ENCODE measurements at regions not wholly inside any gene's neighbourhood (a gene's known extent, or its start where the extent isn't known, plus 50 kb on each side); places are given as distances from the start of the nearest gene placed in this dataset.

DNA sequence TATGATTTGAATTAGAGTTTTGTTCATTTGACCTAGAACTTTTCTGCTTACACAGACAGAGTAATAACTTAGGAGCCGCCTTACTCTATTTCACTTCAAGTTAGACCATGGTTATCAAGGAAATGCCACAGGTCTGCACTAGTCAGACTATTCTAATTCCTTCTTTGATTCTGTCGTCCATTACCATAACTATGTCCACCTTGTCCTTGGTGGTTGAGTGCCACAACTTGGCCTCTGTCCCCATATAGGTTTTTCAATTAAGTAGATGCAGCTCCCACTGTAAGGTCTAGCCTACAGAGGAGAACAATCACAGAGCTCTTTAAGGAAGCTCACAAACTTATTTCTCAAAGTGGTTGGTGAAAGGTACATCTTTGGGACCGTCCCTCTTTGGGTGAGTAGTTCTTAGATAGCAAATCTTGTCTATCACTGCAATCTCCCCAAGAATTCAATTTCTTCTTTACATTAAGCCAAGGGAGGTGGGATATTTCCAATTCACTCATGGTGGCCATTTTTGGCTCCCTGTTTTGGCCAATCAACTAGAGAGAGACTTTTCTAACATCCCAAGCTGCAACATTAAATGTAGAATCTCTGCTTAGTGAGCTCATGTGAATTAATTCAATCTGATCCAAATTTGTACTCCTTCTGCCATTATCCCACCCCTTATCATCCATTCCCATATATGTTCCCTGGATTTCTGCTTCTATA is 434.6 kb downstream of the ADAMTS20 start:
- no peak for DNase-seq (ENCODE audit: low spot score)

DNA sequence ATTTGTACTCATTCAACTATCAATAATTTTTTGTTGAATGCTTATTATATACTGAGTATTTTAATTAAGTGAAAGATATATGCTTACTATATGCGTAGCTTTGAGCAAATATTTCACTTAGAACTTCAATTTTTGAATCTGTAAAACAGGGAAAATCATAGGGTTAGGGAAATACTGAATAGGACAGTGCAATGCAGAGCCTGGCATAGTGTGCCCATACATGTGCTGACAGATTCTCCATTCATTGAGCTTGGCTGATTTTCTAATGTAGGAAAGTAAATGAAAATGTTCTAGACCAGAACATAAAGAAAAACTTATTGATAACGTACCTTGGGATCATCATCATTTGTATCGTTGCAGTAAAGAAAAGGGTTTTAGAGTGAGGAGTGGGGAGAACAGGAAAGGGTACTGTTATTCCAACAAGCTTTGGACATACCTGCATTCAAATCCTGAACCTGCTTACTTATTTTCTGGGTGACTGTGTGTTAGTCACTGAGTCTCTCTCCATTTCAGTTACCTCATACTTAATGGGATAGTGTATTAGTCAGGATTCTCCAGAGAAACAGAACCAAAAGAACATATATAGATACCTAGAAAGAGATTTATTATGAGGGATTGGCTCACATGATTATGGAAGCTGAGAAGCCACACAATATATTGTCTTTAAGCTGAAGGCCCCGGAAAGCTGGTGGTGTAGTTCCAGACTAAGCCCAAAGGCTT is 436.4 kb downstream of the ADAMTS20 start:
- DNase-seq (ENCODE audit: low spot score), result no peak

DNA sequence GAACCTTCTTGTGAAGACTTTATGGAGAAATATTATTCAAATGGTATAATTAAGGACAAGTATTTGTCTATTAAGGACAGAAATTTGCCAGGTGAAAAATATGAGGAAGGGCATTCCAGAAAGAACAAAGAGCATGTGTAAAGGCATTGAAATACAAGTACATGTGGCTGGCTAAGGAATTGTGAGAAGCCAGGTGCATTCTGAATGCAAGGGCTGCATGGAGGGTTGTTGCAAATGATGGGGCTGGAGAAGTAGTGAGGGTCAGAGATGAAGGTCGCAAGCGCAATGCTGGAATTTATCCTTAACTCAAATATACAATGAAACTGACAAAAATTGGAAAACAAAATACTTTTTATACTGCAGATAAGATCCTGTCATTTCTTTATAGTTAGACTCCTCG is 437.7 kb downstream of the ADAMTS20 start:
- DNase-seq (ENCODE audit: low spot score), result no peak

DNA sequence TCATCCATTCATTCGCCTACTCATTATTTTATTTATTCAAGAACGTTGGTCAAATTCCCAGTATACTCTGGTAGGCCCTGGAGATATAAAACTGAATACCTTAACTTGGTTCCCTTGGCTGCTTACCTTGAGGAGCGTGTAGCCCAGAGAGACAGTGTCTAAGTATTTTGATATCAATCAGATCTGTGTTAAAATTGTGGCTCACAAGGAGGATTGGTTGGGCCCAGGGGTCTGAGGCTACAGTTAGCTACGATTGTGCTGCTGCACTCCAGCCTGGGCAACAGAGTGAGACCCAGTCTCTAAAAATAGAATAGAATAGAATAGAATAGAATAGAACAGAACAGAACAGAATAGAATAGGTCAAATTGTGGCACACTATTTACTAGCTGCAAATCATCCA is 438.4 kb downstream of the ADAMTS20 start:
- no peak for DNase-seq (ENCODE audit: low spot score)

DNA sequence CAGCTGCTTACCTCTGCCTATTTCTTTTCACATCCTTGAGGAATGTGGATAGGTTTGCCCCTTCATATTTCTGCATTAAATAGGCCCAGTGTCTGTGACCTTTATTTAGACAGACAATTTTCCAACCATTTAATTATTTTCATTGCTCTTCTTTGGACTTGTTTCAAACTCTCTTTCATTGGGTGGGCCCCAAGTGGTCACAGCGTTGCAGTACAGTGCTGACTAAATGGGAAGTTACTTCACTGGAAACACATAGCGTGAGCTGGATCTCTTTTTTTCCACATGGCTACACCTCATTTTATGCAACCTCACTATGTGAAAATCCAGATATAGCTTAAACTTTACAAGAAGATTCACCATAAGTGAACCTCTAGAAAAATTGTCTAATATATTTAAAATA is 438.9 kb downstream of the ADAMTS20 start:
- DNase-seq (ENCODE audit: low spot score), result no peak

DNA sequence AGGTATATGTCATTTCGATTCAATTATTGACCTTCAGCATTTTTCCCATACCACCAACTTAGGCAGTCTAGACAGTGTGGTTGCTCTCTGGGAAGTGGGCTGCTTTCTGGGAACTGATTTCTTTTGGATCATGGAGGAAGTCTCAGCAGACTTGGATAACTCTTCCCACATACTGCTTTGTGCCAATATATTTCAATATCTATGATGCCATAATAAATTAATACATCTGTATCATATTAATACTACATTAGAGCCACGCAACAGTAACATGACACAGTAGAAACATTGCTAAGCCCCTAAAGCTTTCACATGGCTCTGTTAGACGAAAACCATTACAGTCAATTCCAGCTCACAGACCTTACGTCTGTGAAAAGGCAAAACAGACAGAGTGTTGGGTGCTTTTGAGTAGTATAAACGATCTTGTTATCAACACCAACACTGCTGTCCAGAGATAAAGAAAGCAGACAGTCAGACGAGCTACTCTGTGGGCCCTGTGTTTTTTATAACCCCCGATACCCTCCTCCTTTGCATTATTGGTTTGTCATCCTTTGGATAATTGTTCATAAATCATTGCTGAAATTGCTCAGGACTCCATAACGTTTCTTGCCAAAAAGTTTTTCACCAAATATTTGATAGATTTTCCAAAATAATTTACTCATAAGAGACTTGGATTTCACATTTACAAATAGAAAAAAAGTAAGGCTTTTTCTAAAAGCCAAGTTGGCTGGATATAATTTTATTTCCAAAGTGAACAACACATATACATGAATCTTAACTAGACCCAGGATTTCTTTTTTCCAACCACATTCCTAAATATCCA is 439.7 kb downstream of the ADAMTS20 start:
- DNase-seq (ENCODE audit: low spot score), result no peak

DNA sequence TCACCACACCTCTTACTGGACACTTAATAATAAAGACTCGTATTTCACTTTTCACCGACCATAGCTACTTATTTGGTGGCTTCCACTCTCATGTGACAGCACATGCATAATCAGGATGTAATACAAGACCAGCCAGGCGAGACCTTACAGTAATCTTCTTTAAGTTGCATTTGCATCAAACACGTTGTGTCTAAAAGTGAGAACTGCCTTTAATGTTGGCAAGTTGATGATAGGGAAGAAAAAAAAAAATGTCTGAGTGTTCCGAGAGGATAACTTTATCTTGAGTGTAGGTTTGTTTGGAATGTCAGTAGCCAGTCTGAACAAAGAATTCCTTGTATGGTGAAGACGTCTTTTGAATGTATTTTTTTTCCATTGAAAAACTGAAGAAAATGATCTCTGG is 440.4 kb downstream of the ADAMTS20 start:
- DNase-seq (ENCODE audit: low spot score), result no peak

DNA sequence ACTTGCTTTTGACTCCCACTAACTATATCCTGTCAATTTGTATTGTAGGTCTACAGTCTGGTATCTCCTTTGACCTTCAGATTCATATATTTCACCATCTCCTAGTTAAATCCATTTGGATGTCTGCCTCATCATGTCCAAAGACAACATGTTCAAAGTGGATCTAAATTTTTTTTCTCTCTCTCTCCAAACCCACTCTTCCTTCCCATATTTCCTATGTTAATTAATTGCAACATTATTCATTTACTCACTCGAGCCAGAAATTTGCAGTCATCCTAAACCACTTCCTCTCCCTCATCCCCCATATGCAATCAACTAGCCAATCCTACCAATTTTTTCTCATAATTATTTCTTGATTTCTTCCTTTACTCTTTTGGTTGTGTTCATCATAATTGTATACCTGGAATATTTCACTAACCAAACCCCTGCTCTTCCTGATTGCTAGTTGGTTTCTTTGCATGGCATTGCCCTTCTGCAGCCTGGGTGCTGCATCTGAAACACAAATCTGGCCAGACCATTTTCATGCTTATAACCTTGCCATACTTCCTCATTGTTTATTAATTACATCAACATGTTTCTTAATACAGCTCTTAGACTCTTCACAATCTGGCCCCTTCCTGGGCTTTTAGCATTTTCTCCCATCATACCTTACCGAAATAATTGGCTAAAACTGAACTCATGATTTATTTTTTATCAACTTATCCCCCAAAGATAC is 442.2 kb downstream of the ADAMTS20 start:
- DNase-seq (ENCODE audit: low spot score), result no peak

DNA sequence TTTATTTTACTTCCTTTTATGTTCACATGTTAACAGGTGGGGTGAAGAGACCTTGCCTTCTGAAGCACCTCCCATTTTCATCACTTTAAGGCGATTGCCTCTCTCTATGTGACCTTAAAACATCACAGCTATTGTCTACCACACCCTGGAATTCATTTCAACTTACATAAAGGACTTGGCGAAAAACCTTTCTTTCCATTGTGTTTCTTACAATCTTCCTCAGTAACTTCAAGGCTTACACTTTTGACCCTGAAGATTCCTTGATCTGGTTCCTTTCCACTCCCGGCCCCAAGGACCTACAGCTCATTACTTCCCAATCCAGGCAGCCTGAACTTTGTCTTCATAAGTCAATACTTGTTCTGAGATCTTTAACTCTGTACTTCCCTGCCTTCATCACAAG is 443.3 kb downstream of the ADAMTS20 start:
- no peak for DNase-seq (ENCODE audit: low spot score)

DNA sequence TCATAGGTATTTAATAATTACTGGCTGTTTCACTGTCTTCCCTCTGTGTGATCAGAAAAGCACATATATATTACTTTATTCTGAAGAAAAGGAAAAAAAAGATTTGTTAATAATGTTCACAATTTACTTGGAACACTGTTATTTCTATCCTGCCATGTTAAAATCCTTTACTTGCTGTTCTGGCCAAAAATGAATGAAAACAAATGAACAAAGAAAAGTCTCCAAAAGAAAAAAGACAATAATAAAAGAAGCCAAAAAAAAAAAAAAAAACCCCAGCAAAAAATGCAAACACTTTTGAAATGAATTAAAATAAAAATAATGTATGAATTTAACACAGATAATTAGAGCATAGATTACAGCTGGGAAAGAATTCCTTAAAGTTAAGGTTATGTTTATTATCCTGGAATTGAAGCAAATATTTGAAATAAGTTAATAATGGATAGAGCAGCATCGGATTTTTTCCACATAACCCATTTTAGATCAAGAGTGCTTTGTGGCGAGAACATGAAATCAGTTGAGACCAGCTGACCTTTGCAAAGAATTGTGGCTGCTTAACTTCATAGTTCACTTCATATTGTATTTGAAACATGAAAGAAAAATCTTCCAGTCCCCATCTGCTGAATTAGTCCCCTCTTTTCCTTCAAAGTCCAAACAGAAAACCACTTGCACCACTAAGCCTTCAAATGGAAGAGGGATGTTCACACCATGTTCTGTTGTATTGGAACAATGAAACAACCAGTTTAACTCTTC is 444.8 kb downstream of the ADAMTS20 start:
- DNase-seq (ENCODE audit: low spot score), result no peak

DNA sequence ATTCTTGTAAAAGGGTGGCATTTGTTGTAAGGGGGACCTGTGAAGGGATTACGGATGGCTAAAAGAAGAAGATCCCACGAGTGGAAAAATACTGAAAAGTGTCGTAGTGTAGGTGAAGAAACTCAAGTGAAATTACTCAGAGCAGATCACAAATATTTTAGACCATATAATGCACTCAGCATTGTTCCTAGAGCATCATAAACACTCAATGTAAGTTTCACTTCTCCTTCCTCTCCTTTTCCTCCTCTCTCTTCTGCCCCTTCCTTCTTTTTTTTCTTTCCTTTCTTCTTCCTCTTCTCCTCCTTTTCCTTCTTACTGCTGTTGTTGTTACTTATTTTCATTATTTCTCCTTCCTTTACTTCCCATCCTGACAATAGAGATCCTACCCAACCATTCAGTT is 445.6 kb downstream of the ADAMTS20 start:
- no peak for DNase-seq (ENCODE audit: low spot score)

DNA sequence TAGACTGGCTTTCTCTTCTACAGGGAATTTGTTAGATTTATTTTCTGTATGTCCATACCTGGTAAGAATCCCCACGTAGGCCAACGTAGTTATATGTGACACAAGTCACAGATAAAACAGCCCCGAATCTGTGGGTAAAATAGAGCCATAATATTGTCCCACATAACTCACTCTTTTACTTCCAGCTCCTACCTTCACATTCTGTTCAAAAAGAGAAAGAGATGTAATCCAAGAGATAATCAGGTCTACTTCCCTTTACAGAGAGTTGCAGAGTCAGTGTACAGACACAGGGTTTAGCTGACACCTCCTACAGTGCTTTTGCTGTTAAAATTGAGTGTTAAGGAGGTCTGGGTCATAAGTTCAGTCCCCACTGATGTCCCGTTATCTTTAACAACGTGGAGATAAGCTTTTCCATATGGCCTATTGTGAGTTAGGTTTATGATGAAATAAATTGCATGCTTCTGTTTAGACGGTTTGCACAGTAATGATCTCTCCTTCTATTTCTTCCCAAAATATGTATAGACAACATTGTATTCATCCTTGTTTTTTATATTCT is 446.5 kb downstream of the ADAMTS20 start:
- DNase-seq (ENCODE audit: low spot score), result no peak

DNA sequence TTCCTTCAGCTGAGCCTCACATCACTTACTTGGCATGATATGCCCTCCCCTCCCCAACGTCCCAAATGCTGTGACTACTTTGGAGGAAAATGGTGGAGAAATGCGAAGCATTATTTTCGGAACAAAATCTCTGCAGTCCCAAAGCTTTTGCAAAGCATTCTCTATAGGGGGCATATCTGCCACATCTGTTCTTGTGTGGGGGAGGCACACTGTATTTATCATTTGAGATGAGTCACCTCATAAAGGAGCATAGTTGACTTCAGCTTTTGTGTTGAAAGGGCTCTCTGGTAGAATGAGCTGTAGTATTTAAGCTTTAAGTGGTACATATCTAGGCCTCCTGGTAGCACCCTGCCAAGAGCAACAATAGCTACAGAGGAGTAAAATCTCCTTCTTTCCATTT is 447.5 kb downstream of the ADAMTS20 start:
- DNase-seq (ENCODE audit: low spot score), result peak; percentile 73

DNA sequence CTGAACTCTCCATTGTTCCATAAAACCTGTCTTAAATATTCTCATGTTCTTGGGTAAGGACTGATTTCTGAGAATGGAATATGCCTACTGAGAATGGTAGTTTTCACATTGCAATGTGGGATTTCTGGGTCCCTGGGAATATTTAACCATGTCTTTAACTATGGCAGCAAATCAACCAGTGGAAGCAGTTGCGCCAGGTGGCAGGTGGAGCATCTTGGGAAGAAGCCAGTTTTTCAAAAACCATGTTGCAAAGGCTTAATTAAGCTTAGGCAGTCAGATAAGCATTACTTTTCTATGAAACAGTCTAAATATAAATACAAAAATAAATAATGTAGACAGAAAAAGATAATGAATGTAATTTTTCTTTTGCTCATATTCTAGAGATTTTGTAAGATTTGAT is 448.1 kb downstream of the ADAMTS20 start:
- DNase-seq (ENCODE audit: low spot score), result no peak

DNA sequence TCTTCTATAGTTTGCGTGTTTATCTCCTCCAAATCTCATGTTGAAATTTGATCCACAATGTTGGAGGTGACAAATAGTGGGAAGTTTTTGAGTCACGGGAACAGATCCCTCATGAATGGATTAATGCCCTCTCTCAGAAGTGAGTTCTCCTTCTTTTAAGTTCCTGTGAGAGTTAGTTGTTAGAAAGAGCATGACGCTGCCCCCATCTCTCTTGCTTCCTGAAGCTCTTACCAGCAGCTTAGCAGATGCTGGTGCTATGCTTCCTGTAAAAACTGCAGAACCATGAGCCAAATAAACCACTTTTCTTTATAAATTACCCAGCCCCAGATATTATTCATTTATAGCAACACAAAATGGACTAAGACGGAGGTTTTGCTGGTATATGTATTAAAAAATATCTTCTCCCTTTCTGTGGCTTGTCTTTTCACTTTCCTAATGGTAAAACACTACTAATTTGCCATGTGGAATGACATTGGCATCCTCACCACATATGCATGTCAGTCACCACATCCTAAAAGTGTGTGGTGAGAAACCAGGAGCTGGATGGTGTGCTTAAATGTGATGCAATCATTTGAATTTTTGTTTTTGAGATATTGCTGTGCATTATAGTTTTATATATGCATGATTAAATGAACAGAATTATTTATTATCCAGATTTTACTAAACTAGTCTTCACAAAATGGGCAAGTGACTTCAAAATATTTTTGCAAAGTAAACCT is 449.3 kb downstream of the ADAMTS20 start:
- DNase-seq (ENCODE audit: low spot score), result no peak

DNA sequence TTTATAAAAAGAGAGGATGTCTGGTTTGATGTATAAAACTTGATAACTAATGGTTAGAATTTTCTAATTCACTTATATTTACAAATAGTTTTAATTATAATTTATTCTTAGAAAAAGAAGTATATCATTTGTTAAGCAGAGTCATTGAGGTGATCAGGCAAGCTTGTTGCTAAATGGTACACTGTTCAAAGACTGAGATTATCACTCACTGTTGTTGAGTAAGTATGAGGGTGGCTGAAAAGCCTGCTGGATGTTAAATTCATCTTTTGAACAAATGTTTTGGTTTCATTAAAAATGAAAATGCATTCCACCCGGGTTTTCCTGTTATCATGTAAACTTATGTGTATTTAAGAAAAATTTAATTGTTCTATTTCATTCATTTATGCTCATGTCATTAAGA is 451.8 kb downstream of the ADAMTS20 start:
- DNase-seq (ENCODE audit: low spot score), result no peak

DNA sequence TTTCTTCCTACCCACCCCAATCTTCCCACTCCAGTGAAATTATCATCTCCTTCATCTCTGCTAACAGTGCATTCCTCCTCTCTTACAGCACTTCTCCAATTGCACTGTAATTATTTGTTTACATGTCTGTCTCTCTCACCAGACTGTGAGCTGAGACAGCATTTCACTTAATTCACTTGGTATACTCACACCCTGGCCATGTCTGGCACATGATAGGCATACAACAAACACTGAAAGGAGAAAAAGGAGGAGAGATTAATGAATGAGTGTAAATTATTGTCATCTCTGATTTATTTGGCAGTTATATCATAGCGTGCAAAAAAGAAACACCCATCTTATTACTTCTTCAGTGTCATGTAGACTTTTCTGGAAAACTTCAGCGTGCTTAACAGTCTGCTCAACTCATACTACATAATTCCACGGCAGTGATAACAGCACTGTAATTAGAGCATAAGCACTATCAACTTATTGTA is 452.3 kb downstream of the ADAMTS20 start:
- no peak for DNase-seq (ENCODE audit: low spot score)

DNA sequence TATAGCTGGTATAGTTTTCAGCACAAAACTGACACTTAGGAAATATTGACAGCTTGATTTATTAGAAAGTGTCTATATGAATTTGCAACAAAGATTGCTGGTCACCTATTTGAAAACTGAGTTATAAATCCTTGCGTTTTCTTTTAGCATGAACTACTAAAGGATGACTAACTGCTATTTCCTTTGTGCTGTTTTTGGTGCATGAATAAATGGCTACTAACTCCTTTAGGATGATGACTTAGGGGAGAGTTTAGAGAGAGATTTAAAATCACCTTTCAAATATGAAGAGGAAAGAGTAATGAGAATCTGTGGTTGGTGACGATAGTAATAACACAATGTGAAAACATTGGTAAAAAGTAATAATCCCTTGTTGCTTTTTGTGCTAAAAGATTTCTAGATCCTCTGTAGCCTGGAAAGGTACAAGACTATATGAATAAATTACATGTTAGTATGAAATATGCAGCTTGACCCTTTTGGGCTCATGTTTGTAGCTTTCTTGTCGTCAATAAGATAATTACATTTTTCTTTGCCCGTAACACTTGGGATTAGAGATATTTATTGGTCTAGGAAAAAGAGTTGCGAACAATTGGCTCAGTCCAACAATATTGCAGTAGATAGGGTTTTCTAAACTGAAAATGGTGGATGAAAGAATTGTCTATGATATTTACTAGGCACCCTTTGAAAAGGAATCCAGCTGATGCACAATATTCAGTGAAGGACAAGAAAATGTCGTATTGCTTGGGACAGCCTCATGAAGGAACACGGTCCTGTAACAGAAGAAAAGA is 453.0 kb downstream of the ADAMTS20 start:
- DNase-seq (ENCODE audit: low spot score), result no peak

DNA sequence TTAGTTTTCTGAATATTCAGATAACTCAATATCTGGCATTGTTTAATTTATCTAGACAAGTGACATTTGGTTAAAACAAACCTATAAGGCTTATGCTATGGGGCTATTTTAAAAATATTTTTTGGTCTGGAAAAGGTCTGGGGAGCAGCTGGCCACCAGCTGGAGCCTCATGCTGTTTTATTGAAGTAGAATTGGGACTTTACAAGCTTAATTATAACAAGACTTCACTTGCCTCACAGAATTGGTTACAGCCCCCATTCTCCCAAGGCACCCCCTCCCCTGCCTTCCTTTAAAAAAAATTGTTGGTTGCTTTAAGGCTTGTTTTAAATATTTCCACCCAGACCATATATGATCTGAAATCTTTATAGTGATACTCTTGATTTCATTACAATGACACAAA is 453.9 kb downstream of the ADAMTS20 start:
- no peak for DNase-seq (ENCODE audit: low spot score)

Data from A172 (cell line).